Ishikawa (cell line): ENCODE measurements at regions not wholly inside any gene's neighbourhood (a gene's known extent, or its start where the extent isn't known, plus 50 kb on each side); places are given as distances from the start of the nearest gene placed in this dataset.

Experiments used
- CEBPB ChIP-seq: IDR thresholded peaks from 2 replicates; pipeline ENCODE4 v1.6.1; 2012
- CREB1 ChIP-seq: IDR thresholded peaks from 2 replicates; pipeline ENCODE4 v1.6.1; 2012; ENCODE audit warnings: low read depth
- EGR1 ChIP-seq: IDR thresholded peaks from 2 replicates; pipeline ENCODE4 v1.6.1; 2012
- EP300 ChIP-seq: IDR thresholded peaks from 2 replicates; pipeline ENCODE4 v1.6.1; 2012; ENCODE audit warnings: borderline replicate concordance
- FOXM1 ChIP-seq: IDR thresholded peaks from 2 replicates; pipeline ENCODE4 v1.6.1; 2012; ENCODE audit warnings: low read depth, borderline replicate concordance
- NFIC ChIP-seq: IDR thresholded peaks from 2 replicates; pipeline ENCODE4 v1.6.1; 2012
- RAD21 ChIP-seq: IDR thresholded peaks from 2 replicates; pipeline ENCODE4 v1.6.1; 2012; ENCODE audit warnings: low read depth
- TAF1 ChIP-seq: IDR thresholded peaks from 2 replicates; pipeline ENCODE4 v1.6.1; 2012; ENCODE audit warnings: low read depth, mild to moderate bottlenecking
- TCF12 ChIP-seq: IDR thresholded peaks from 2 replicates; pipeline ENCODE4 v1.6.1; 2012; ENCODE audit warnings: low read depth
- TEAD4 ChIP-seq: IDR thresholded peaks from 2 replicates; pipeline ENCODE4 v1.6.1; 2012
- YY1 ChIP-seq: IDR thresholded peaks from 2 replicates; pipeline ENCODE4 v1.6.1; 2012; ENCODE audit warnings: low read depth
- ZBTB7A ChIP-seq: IDR thresholded peaks from 2 replicates; pipeline ENCODE4 v1.6.1; 2012; ENCODE audit warnings: low read depth
- TF ChIP-seq, protein P1 (sequence below): IDR thresholded peaks from 2 replicates; pipeline ENCODE4 v1.6.1; 2012
- TF ChIP-seq, protein P2 (sequence below): IDR thresholded peaks from 2 replicates; pipeline ENCODE4 v1.6.1; 2012
- TF ChIP-seq, protein P3 (sequence below): IDR thresholded peaks from 2 replicates; pipeline ENCODE4 v1.6.1; 2012; ENCODE audit warnings: low read depth, mild to moderate bottlenecking

DNA sequence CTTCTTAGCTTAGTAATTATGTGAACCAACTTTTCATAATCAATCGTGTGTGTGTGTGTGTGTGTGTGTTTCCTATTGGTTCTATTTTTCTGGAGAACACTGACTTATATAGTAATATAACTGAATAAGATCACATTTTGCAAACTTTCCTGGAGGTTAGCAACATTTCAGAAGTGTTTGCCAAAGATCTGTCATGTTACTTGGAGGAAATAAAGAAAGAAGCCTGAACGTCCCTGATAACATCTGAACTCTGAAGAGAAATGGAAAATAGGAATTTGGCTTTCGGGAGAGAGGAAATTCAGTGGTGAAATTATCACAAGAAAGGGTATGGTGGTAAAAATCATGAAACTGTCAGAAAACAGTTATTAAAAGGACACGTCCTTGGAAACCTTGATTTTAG, 984.4 kb upstream of the AUTS2 start:
- TF ChIP-seq NFIC: no peak
- TF ChIP-seq, protein P1, sequence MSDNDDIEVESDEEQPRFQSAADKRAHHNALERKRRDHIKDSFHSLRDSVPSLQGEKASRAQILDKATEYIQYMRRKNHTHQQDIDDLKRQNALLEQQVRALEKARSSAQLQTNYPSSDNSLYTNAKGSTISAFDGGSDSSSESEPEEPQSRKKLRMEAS: no peak
- no peak for TF ChIP-seq RAD21
- TF ChIP-seq EP300: no peak
- TF ChIP-seq TCF12: no peak
- no peak for TF ChIP-seq CEBPB
- no peak for TF ChIP-seq YY1
- TF ChIP-seq, protein P2, sequence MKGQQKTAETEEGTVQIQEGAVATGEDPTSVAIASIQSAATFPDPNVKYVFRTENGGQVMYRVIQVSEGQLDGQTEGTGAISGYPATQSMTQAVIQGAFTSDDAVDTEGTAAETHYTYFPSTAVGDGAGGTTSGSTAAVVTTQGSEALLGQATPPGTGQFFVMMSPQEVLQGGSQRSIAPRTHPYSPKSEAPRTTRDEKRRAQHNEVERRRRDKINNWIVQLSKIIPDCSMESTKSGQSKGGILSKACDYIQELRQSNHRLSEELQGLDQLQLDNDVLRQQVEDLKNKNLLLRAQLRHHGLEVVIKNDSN: no peak

DNA sequence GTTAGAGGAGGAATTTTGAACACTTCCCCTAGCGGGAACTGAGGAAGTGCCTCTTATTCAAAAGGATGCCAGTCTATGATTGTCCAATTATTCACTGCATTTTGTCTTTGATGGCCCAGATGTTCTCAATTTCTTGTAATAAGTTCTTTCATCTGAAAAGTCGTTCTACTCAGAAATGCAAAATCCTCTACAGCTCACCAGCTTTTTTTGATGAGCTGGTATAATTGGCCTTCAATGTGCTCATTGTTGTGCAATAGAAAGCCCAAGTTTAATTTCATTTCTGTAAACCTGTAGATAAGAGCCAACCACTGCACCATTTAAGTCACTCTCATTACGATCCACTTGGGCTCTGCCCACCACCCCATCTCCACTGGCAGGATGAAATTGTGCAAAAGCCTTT, 978.7 kb upstream of the AUTS2 start:
- TF ChIP-seq, protein P2: no peak
- TF ChIP-seq YY1: no peak
- no peak for TF ChIP-seq CEBPB

DNA sequence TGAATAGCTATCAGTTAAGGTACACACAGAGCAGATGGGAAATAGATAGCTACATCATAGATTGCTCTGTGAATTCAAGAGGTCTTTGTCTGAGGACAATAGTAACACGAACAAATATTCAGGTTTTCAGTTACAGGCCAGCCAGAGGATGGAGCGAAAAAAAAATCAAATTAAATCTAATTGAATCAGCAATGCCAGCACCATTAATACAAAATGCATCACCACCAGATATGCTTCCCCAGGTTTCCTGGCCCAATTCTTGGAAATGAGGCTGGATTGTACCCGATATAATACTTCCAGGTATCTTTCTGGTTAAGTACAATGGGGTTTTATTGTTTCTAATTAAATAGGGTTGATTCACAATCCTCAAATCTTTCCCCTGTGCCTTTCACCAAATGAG, 975.8 kb upstream of the AUTS2 start:
- TF ChIP-seq TEAD4 (no peak), ZBTB7A (no peak), EGR1 (no peak)

GRCh38 chr7:68623030-68623429, 975.2 kb upstream of the AUTS2 start:
- no peak for TF ChIP-seq EGR1
- TF ChIP-seq TCF12: no peak
- TF ChIP-seq RAD21: no peak
- TF ChIP-seq YY1: no peak
- no peak for TF ChIP-seq FOXM1

GRCh38 chr7:68627247-68627864, 970.9 kb upstream of the AUTS2 start:
- TF ChIP-seq CREB1 (no peak), TEAD4 (no peak), ZBTB7A (no peak), CEBPB (no peak), EP300 (no peak), FOXM1 (no peak), TCF12 (no peak), NFIC (no peak), RAD21 (no peak), TAF1 (no peak), YY1 (no peak), EGR1 (no peak)
- TF ChIP-seq, protein P1: no peak
- TF ChIP-seq, protein P2: no peak
- TF ChIP-seq, protein P3, sequence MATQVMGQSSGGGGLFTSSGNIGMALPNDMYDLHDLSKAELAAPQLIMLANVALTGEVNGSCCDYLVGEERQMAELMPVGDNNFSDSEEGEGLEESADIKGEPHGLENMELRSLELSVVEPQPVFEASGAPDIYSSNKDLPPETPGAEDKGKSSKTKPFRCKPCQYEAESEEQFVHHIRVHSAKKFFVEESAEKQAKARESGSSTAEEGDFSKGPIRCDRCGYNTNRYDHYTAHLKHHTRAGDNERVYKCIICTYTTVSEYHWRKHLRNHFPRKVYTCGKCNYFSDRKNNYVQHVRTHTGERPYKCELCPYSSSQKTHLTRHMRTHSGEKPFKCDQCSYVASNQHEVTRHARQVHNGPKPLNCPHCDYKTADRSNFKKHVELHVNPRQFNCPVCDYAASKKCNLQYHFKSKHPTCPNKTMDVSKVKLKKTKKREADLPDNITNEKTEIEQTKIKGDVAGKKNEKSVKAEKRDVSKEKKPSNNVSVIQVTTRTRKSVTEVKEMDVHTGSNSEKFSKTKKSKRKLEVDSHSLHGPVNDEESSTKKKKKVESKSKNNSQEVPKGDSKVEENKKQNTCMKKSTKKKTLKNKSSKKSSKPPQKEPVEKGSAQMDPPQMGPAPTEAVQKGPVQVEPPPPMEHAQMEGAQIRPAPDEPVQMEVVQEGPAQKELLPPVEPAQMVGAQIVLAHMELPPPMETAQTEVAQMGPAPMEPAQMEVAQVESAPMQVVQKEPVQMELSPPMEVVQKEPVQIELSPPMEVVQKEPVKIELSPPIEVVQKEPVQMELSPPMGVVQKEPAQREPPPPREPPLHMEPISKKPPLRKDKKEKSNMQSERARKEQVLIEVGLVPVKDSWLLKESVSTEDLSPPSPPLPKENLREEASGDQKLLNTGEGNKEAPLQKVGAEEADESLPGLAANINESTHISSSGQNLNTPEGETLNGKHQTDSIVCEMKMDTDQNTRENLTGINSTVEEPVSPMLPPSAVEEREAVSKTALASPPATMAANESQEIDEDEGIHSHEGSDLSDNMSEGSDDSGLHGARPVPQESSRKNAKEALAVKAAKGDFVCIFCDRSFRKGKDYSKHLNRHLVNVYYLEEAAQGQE: no peak

DNA sequence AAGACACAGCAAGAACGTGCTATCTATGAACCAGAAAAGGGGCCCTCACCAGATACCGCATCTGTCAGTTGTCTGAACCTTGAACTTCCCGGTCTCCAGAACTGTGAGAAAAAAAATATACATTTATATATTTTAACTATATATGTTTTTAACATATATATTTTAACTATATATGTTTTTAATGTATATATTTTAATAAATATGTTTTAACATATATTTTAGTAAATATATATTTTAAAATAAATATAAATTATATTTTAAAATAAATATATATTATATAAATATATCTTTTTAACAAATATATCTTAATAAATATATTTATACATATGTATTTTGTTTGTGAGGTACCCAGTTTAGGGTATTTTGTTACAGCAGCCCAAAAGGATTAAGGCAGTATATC, 958.2 kb upstream of the AUTS2 start:
- TF ChIP-seq EP300 (no peak), YY1 (no peak), EGR1 (no peak), TCF12 (no peak), CEBPB (no peak), ZBTB7A (no peak), CREB1 (no peak), NFIC (no peak), TAF1 (no peak)
- TF ChIP-seq, protein P1: no peak
- TF ChIP-seq, protein P3: no peak
